ENCODE measurements at regions not wholly inside any gene's neighbourhood (a gene's known extent, or its start where the extent isn't known, plus 50 kb on each side); places are given as distances from the start of the nearest gene placed in this dataset.

DNA sequence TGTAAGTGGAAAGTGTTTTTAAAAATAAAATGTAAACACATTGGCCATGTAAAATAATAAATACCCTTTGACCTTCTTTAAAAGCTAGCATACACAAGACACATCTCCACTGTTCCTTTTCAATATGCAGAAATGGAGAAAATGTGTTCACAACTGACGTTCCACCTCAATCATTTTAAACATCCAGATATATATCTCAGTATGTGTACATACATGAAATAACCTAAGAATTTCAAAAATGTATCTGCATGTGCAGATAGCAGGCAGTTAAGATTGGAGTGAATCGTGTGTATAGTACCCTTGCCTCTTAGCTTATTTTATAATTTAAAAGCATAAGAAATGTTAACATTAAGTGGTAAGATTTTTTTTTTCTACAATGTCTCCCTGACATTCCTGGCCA, 406.2 kb upstream of the FLRT2 start:
- no peak for TF ChIP-seq CTCF (IDR thresholded peaks at IDR 0.05)
- TF ChIP-seq POLR2AphosphoS5 (IDR thresholded peaks at IDR 0.05) = no peak
- no peak for TF ChIP-seq POLR2A (IDR thresholded peaks at IDR 0.05)
- TF ChIP-seq EP300 (IDR thresholded peaks at IDR 0.05) = no peak
